GM19395 (cell line): ENCODE measurements at regions not wholly inside any gene's neighbourhood (a gene's known extent, or its start where the extent isn't known, plus 50 kb on each side); places are given as distances from the start of the nearest gene placed in this dataset.

Experiments used
- ATAC-seq: cut with Tn5 transposase; IDR thresholded peaks from one replicate; pipeline ENCODE4 v1.9.1; 2021; ENCODE audit warnings: mild to moderate bottlenecking, moderate library complexity; ENCODE audit not compliant: unreplicated experiment

DNA sequence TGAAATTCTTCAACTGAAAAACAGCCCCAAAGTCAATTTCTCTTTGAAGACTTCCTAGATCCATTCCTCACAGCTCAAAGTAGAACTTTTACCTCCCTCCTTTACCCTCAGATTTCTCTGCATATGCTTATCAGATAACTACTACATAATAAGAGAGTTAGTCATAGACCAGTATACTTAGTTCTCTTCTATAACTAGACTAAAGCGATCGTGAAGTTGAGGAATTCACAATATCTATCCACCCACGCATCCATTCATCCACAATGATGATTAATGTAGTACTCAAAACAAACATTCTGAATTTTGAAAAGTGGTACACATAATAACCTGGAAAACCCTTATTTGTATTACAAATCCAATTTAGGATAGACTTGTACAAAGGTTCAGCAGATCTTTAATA, 800.9 kb upstream of the TENM4 start:
- no peak for ATAC-seq

GRCh38 chr11:80240245-80240644, 799.4 kb upstream of the TENM4 start:
- no peak for ATAC-seq

- ATAC-seq: no peak
These were observed 798.4 kb upstream of the TENM4 start for GRCh38 chr11:80239217-80239616.

DNA sequence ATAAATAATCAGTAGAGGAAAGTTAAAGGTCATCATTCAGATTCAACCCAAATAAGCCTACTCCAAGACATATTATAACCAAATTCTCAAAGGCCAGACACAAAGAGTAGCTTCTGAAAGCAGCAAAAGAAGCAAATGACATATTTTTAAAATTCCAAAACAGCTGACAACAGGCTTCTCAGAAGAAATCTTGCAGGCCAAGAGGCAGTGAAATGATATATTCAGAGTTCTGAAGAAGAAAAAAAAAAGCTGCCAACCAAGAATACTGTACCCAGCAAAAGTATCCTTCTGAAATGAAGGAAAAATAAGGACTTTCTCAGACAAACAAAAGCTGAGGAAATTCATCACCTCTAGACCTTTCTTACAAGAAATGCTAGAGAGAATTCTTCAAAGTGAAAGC, 787.1 kb upstream of the TENM4 start:
- ATAC-seq: no peak

DNA sequence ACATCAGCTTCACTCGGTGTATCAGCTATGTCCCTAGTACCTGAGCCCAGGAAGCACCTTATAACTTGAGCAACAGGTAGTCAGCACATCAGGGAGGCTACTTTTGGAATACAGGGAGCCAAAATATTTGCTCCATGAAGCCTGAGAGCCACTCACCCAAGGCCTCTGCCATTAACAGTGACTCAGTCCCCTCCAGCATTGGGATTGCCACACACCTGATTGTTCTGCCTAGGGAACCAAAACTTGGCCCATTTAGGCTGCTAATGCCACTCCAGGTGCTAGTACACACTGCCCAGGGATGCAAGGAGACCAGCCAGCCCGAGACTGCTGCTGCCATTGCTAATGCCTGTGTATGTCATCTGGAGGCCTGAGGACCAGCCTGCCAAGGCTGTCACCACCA, 773.6 kb upstream of the TENM4 start:
- no peak for ATAC-seq

DNA sequence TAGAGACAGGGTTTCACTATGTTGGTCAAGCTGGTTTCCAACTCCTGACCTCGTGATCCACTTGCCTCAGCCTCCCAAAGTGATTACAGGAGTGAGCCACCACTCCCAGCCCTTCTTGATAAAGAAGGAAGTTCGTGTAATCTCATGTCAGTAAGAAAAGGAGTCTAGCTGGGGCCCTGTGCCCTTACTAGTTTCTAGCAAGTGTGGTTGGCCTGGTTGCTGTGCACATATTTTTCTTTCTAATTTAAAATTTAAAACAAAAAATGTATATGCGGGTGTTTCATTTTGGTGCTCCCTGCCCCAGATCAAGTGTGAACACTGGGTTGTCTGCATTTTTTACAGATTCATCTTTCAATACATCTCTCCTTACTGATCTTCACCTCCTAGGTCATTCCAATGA, 770.8 kb upstream of the TENM4 start:
- ATAC-seq: no peak

- ATAC-seq: no peak
These were observed 763.2 kb upstream of the TENM4 start for GRCh38 chr11:80204021-80204420.

- ATAC-seq: no peak
These were observed 756.2 kb upstream of the TENM4 start for GRCh38 chr11:80196932-80197554.

DNA sequence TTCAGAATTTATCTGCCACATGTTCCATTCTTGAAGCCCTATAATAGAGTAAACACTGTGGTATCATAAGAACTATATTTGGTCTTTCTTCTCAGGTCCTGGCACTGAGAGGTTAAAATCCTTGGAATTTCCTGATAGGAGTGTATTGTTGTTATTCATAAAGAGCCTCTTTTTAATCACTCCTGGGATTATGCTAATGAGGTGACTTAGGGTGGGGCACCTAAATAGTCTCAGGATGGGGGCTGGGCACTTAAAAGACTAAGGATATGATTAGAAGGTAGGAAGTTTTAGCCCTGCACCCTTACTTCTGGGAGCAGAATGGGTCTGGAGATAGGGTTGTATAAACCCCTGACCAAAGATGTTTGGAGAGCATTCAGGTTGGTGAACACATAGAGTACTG, 755.2 kb upstream of the TENM4 start:
- ATAC-seq: no peak

DNA sequence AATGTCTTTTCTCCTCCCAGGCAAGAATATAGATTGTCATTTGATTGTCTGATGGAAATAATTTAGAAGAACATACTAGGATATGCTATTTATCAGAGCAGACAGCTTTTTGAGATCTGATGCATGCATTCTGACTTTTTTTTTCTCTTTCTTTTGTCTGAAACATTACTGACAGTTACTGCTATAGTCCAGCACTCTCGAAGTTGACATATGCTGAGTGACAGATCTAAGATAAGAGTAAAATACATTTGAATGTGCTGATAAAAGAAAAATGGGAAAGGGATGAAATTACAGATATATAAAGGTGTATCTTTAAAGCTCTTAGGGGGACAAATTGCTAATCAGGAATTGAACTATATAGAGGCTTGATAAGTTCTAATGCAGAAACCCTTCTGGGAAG, 753.8 kb upstream of the TENM4 start:
- no peak for ATAC-seq

- ATAC-seq: no peak
These were observed 753.2 kb upstream of the TENM4 start for GRCh38 chr11:80194016-80194415.

GRCh38 chr11:80188076-80188627, 747.3 kb upstream of the TENM4 start:
- no peak for ATAC-seq

- ATAC-seq: no peak
These were observed 745.9 kb upstream of the TENM4 start for GRCh38 chr11:80186692-80187091.

- no peak for ATAC-seq
These were observed 742.1 kb upstream of the TENM4 start for GRCh38 chr11:80182901-80183300.

- ATAC-seq: no peak
These were observed 732.7 kb upstream of the TENM4 start for GRCh38 chr11:80173371-80174136.

- no peak for ATAC-seq
These were observed 728.0 kb upstream of the TENM4 start for GRCh38 chr11:80168796-80169195.

GRCh38 chr11:80167766-80168165, 726.9 kb upstream of the TENM4 start:
- no peak for ATAC-seq

DNA sequence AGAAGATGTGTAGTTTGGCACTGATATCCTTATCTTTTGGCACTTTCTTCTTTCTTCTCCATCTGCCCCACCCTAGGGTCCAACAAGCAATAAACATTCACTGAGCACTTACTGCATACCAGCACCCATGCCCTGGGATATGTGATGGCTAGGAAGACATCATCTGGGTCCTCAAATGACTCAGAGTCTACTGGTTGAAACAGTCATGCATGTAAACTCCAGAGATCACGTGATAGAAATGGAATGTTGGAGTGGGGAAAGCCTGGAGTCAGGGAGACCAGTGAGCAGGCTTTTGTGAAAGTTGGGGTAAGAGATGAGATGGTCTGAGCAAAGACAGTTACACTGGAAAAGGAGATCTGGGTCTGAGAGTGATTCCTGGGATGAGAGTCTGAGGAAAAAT, 724.9 kb upstream of the TENM4 start:
- no peak for ATAC-seq

DNA sequence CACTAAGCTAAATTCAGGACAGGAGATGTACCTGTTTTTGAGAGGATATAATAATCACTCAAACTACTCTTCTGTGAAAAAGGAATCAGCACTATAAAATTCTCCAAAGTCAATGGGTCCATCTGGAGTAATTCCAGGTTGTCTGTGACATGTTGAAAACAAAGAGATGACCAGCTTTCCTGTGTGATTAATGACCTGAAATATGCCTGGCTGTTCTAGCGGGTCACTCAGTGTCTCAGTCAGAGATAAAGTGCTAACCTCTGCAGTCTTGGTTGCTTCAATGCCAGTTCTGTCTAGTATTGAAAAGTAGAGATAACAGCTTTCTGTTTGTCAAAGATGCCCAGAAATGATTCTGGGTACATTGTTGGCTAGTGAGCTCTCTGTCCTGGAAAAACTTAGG, 722.6 kb upstream of the TENM4 start:
- no peak for ATAC-seq

- ATAC-seq: no peak
These were observed 722.2 kb upstream of the TENM4 start for GRCh38 chr11:80163011-80163410.

DNA sequence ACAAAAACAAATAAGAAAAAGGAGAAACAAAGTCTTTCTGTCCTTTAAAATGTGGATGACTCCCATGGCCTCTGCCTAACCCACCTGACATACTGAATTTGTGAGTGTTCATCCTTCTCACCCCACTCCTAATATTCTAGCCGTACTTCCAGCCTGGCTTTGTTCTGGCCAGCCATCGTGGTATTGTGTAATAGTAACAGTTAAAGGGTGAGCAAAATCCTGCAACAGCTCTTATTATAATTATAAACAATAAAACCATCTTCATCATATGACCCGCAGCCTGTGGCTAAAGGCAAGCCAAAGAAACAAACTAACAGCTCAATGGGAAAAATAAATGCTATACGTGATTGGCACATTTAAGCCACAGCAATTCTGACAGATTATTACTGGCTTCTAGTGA, 721.6 kb upstream of the TENM4 start:
- ATAC-seq: no peak

- ATAC-seq: no peak
These were observed 716.6 kb upstream of the TENM4 start for GRCh38 chr11:80157447-80157846.
